Esophagus muscularis mucosa (tissue), 3 donors: ENCODE measurements at regions not wholly inside any gene's neighbourhood (a gene's known extent, or its start where the extent isn't known, plus 50 kb on each side); places are given as distances from the start of the nearest gene placed in this dataset.

ENCODE experiments used
- CTCF ChIP-seq, 3 experiments: fragments of 200-600 bp in 2 of 3; fragments of 450-650 bp in 1 of 3; sonication (generic) in 2 of 3; IDR thresholded peaks; one replicate each; pipeline ENCODE4 v1.5.1; 2017 to 2019; ENCODE audit warnings: antibody characterized with exemption in 3 of 3, mild to moderate bottlenecking in 2 of 3, moderate library complexity in 1 of 3
- POLR2A ChIP-seq: fragments of 450-650 bp; IDR thresholded peaks from one replicate; pipeline ENCODE4 v1.6.1; 2017; ENCODE audit warnings: antibody characterized with exemption, moderate library complexity, mild to moderate bottlenecking, low read depth
- POLR2AphosphoS5 ChIP-seq, 2 donors: sonication (generic); formaldehyde crosslinking; IDR thresholded peaks; one replicate each; pipeline ENCODE4 v1.6.1; 2017; ENCODE audit warnings: antibody characterized with exemption in 2 of 2

- no peak for TF ChIP-seq POLR2A
- TF ChIP-seq CTCF (IDR thresholded peaks at IDR 0.05), result no peak
- TF ChIP-seq POLR2AphosphoS5 (IDR thresholded peaks at IDR 0.05), result no peak
Observed at GRCh38 chr9:71552480-71552879, 215.8 kb downstream of the CEMIP2 start.
